MG63 (cell line): ENCODE measurements at regions not wholly inside any gene's neighbourhood (a gene's known extent, or its start where the extent isn't known, plus 50 kb on each side); places are given as distances from the start of the nearest gene placed in this dataset.

Source experiments
- DNase-seq: peaks from one replicate; pipeline ENCODE4 v3.0.0-alpha.2; 2020
- H3K27me3 ChIP-seq: fragments of 250-450 bp; sonication (Bioruptor Pico); 2 replicates; pipeline ENCODE4 v1.5.1; 2020; ENCODE audit warnings: mild to moderate bottlenecking, moderate library complexity
- H3K36me3 ChIP-seq: fragments of 250-450 bp; sonication (Bioruptor Pico); 2 replicates; pipeline ENCODE4 v1.5.1; 2020; ENCODE audit warnings: mild to moderate bottlenecking, moderate library complexity
- H3K4me3 ChIP-seq: fragments of 250-450 bp; sonication (Bioruptor Pico); 2 replicates; pipeline ENCODE4 v1.5.1; 2020; ENCODE audit warnings: mild to moderate bottlenecking, moderate library complexity
- H3K9me3 ChIP-seq: fragments of 250-450 bp; sonication (Bioruptor Pico); 2 replicates; pipeline ENCODE4 v1.5.1; 2020; ENCODE audit warnings: mild to moderate bottlenecking, moderate library complexity

- Histone ChIP-seq H3K9me3 (no peaks in the 10 kb centered on the region), H3K4me3 (no peak overlapping the region), H3K27me3 (no peaks in the 10 kb centered on the region), H3K36me3 (no peaks in the 10 kb centered on the region)
- DNase-seq = no peak
Observed at GRCh38 chr9:88706193-88707113, 171.5 kb downstream of the NXNL2 start.

GRCh38 chr9:88710449-88710848, 175.5 kb downstream of the NXNL2 start:
- Histone ChIP-seq H3K9me3 (peaks cover 1% of the 10 kb centered on the region; the same call in 1 of the 2 replicates), H3K4me3 (no peak overlapping the region), H3K27me3 (no peaks in the 10 kb centered on the region), H3K36me3 (no peaks in the 10 kb centered on the region)
- no peak for DNase-seq

GRCh38 chr9:88711719-88712118, 176.7 kb downstream of the NXNL2 start:
- no peaks in the 10 kb centered on the region for H3K36me3 ChIP-seq
- no peak for DNase-seq
- H3K27me3 ChIP-seq = no peaks in the 10 kb centered on the region
- no peak overlapping the region for H3K4me3 ChIP-seq
- H3K9me3 ChIP-seq = peaks cover 6% of the 10 kb centered on the region; the same call in 1 of the 2 replicates

GRCh38 chr9:88712484-88712883, 177.5 kb downstream of the NXNL2 start:
- H3K4me3 ChIP-seq = no peak overlapping the region
- no peak for DNase-seq
- no peaks in the 10 kb centered on the region for H3K27me3 ChIP-seq
- peaks cover 6% of the 10 kb centered on the region; the same call in 1 of the 2 replicates for H3K9me3 ChIP-seq
- no peaks in the 10 kb centered on the region for H3K36me3 ChIP-seq

GRCh38 chr9:88713010-88713409, 178.0 kb downstream of the NXNL2 start:
- Histone ChIP-seq H3K9me3 (peaks cover 6% of the 10 kb centered on the region; the same call in 1 of the 2 replicates), H3K27me3 (no peaks in the 10 kb centered on the region), H3K4me3 (no peak overlapping the region), H3K36me3 (no peaks in the 10 kb centered on the region)
- no peak for DNase-seq

- peaks cover 6% of the 10 kb centered on the region; the same call in 1 of the 2 replicates for H3K9me3 ChIP-seq
- no peaks in the 10 kb centered on the region for H3K27me3 ChIP-seq
- no peak for DNase-seq
- H3K4me3 ChIP-seq = no peak overlapping the region
- no peaks in the 10 kb centered on the region for H3K36me3 ChIP-seq
Observed at GRCh38 chr9:88716596-88717290, 181.8 kb downstream of the NXNL2 start.

- Histone ChIP-seq H3K4me3 (no peak overlapping the region), H3K27me3 (no peaks in the 10 kb centered on the region), H3K9me3 (no peaks in the 10 kb centered on the region), H3K36me3 (no peaks in the 10 kb centered on the region)
- peak; percentile 63 for DNase-seq
Observed at GRCh38 chr9:88721025-88721424, 186.0 kb downstream of the NXNL2 start.

GRCh38 chr9:88721495-88722279, 186.7 kb downstream of the NXNL2 start:
- Histone ChIP-seq H3K9me3 (no peaks in the 10 kb centered on the region), H3K27me3 (no peaks in the 10 kb centered on the region), H3K4me3 (no peak overlapping the region), H3K36me3 (no peaks in the 10 kb centered on the region)
- no peak for DNase-seq

GRCh38 chr9:88722753-88723152, 187.8 kb downstream of the NXNL2 start:
- DNase-seq = no peak
- Histone ChIP-seq H3K9me3 (no peaks in the 10 kb centered on the region), H3K27me3 (no peaks in the 10 kb centered on the region), H3K36me3 (no peaks in the 10 kb centered on the region), H3K4me3 (no peak overlapping the region)

GRCh38 chr9:88723751-88724150, 188.8 kb downstream of the NXNL2 start:
- DNase-seq = no peak
- H3K9me3 ChIP-seq = no peaks in the 10 kb centered on the region
- no peaks in the 10 kb centered on the region for H3K36me3 ChIP-seq
- no peak overlapping the region for H3K4me3 ChIP-seq
- no peaks in the 10 kb centered on the region for H3K27me3 ChIP-seq

- Histone ChIP-seq H3K9me3 (no peaks in the 10 kb centered on the region), H3K4me3 (no peak overlapping the region), H3K27me3 (no peaks in the 10 kb centered on the region), H3K36me3 (no peaks in the 10 kb centered on the region)
- DNase-seq = no peak
Observed at GRCh38 chr9:88724331-88724730, 189.4 kb downstream of the NXNL2 start.

- no peak for DNase-seq
- Histone ChIP-seq H3K36me3 (no peaks in the 10 kb centered on the region), H3K27me3 (no peaks in the 10 kb centered on the region), H3K9me3 (no peaks in the 10 kb centered on the region), H3K4me3 (no peak overlapping the region)
Observed at GRCh38 chr9:88725300-88726019, 190.5 kb downstream of the NXNL2 start.

- Histone ChIP-seq H3K9me3 (no peaks in the 10 kb centered on the region), H3K36me3 (no peaks in the 10 kb centered on the region), H3K4me3 (no peak overlapping the region), H3K27me3 (no peaks in the 10 kb centered on the region)
- no peak for DNase-seq
Observed at GRCh38 chr9:88726803-88727202, 191.8 kb downstream of the NXNL2 start.

- H3K4me3 ChIP-seq = no peak overlapping the region
- no peak for DNase-seq
Observed at GRCh38 chr9:88730780-88731179, 195.8 kb downstream of the NXNL2 start.

GRCh38 chr9:88732128-88732527, 197.2 kb downstream of the NXNL2 start:
- peaks cover under 1% of the 10 kb centered on the region; the same call in 1 of the 2 replicates for H3K9me3 ChIP-seq
- no peaks in the 10 kb centered on the region for H3K36me3 ChIP-seq
- no peak for DNase-seq
- no peak overlapping the region for H3K4me3 ChIP-seq
- H3K27me3 ChIP-seq = no peaks in the 10 kb centered on the region

More at GRCh38 chr9:88730780-88731179, 195.8 kb downstream of the NXNL2 start:
- Histone ChIP-seq H3K27me3 (no peaks in the 10 kb centered on the region), H3K36me3 (no peaks in the 10 kb centered on the region), H3K9me3 (no peaks in the 10 kb centered on the region)
